ENCODE measurements at regions not wholly inside any gene's neighbourhood (a gene's known extent, or its start where the extent isn't known, plus 50 kb on each side); places are given as distances from the start of the nearest gene placed in this dataset.
A peak's percentile ranks its signal among the peaks of the same experiment; 100 is the strongest.

- TF ChIP-seq TAF1 (IDR thresholded peaks at IDR 0.05; ENCODE audit: borderline replicate concordance, insufficient read depth, low read length) (no peak), POLR2AphosphoS5 (IDR thresholded peaks at IDR 0.05; ENCODE audit: low read depth, low read length) (peak; percentile 37; the same call in 1 of the 2 replicates), SIN3A (IDR thresholded peaks at IDR 0.05; ENCODE audit: borderline replicate concordance, insufficient read depth, low read length) (no peak)
- TF ChIP-seq, protein P1, sequence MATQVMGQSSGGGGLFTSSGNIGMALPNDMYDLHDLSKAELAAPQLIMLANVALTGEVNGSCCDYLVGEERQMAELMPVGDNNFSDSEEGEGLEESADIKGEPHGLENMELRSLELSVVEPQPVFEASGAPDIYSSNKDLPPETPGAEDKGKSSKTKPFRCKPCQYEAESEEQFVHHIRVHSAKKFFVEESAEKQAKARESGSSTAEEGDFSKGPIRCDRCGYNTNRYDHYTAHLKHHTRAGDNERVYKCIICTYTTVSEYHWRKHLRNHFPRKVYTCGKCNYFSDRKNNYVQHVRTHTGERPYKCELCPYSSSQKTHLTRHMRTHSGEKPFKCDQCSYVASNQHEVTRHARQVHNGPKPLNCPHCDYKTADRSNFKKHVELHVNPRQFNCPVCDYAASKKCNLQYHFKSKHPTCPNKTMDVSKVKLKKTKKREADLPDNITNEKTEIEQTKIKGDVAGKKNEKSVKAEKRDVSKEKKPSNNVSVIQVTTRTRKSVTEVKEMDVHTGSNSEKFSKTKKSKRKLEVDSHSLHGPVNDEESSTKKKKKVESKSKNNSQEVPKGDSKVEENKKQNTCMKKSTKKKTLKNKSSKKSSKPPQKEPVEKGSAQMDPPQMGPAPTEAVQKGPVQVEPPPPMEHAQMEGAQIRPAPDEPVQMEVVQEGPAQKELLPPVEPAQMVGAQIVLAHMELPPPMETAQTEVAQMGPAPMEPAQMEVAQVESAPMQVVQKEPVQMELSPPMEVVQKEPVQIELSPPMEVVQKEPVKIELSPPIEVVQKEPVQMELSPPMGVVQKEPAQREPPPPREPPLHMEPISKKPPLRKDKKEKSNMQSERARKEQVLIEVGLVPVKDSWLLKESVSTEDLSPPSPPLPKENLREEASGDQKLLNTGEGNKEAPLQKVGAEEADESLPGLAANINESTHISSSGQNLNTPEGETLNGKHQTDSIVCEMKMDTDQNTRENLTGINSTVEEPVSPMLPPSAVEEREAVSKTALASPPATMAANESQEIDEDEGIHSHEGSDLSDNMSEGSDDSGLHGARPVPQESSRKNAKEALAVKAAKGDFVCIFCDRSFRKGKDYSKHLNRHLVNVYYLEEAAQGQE (IDR thresholded peaks at IDR 0.05; ENCODE audit: insufficient read depth in 1 of 2, low read depth in 2 of 2, low read length in 2 of 2), result no peak
These were observed 107.3 kb upstream of the SGCE start for GRCh38 chr7:94763268-94763667.
